Prostate gland (tissue), 2 donors: ENCODE measurements at regions not wholly inside any gene's neighbourhood (a gene's known extent, or its start where the extent isn't known, plus 50 kb on each side); places are given as distances from the start of the nearest gene placed in this dataset.
"Not testable (repeated sequence)": the region's sequence is repeated elsewhere in the genome, so short reads cannot be mapped to it uniquely, and the experiment has no call there.

ENCODE experiments used
- CTCF ChIP-seq, 4 experiments: fragments of 200-600 bp in 2 of 4; fragments of 450-650 bp in 2 of 4; sonication (generic) in 2 of 4; IDR thresholded peaks; 1 replicate in 3 of 4; 2 replicates in 1 of 4; pipeline ENCODE4 v1.5.1; 2016 to 2019; ENCODE audit warnings: antibody characterized with exemption in 4 of 4, mild to moderate bottlenecking in 2 of 4, moderate library complexity in 2 of 4
- POLR2A ChIP-seq: fragments of 450-650 bp; IDR thresholded peaks from one replicate; pipeline ENCODE4 v1.6.1; 2016; ENCODE audit warnings: antibody characterized with exemption, mild to moderate bottlenecking
- POLR2AphosphoS5 ChIP-seq: sonication (generic); formaldehyde crosslinking; IDR thresholded peaks from one replicate; pipeline ENCODE4 v1.6.1; 2017; ENCODE audit warnings: antibody characterized with exemption

DNA sequence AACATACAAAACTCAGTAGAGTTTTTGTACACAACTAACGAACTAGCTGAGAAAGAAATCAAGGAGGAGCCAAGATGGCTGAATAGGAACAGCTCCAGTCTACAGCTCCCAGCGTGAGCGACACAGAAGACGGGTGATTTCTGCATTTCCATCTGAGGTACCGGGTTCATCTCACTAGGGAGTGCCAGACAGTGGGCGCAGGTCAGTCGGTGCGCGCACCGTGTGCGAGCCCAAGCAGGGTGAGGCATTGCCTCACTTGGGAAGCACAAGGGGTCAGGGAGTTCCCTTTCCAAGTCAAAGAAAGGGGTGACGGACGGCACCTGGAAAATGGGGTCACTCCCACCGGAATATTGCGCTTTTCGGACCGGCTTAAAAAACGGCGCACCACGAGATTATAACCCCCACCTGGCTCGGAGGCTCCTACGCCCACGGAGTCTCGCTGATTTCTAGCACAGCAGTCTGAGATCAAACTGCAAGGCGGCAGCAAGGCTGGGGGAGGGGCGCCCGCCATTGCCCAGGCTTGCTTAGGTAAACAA lies 200.3 kb downstream of the NKX6-1 start:
- TF ChIP-seq POLR2AphosphoS5; CTCF (IDR thresholded peaks at IDR 0.05); POLR2A: not testable (repeated sequence)
